Astrocyte (in vitro differentiated cells and primary cell): ENCODE measurements at regions not wholly inside any gene's neighbourhood (a gene's known extent, or its start where the extent isn't known, plus 50 kb on each side); places are given as distances from the start of the nearest gene placed in this dataset.

Experiments used
- DNase-seq: peaks from one replicate; pipeline ENCODE4 v3.0.0-alpha.2; 2010; ENCODE audit warnings: low read depth
- FAIRE-seq: peaks from 2 replicates; lab custom pipeline; 2011; peaks lifted over from hg19 to GRCh38; lab: Jason Lieb, UNC
- H2AFZ ChIP-seq: 2 replicates; pipeline ENCODE4 v1.6.0; 2012; ENCODE audit warnings: low read depth, low read length, inconsistent platforms
- H3K27ac ChIP-seq: 2 replicates; pipeline ENCODE4 v1.5.1; 2011; ENCODE audit warnings: low read depth, low read length, inconsistent platforms
- H3K27me3 ChIP-seq: 2 replicates; pipeline ENCODE4 v1.6.0; 2011; ENCODE audit warnings: low read length, inconsistent platforms; ENCODE audit not compliant: insufficient read depth
- H3K36me3 ChIP-seq: 2 replicates; pipeline ENCODE4 v1.5.1; 2011; ENCODE audit warnings: low read length, inconsistent platforms; ENCODE audit not compliant: insufficient read depth
- H3K4me1 ChIP-seq: 2 replicates; pipeline ENCODE4 v1.5.1; 2011; ENCODE audit warnings: low read length, inconsistent platforms; ENCODE audit not compliant: insufficient read depth
- H3K4me2 ChIP-seq: 2 replicates; pipeline ENCODE4 v1.6.0; 2012; ENCODE audit warnings: low read length, inconsistent platforms
- H3K4me3 ChIP-seq: 2 replicates; pipeline ENCODE4 v1.5.1; 2011; ENCODE audit warnings: low read depth, mild to moderate bottlenecking, low read length, inconsistent platforms; ENCODE audit not compliant: insufficient read depth
- H3K79me2 ChIP-seq: 2 replicates; pipeline ENCODE4 v1.6.0; 2012; ENCODE audit warnings: mild to moderate bottlenecking, low read length, inconsistent platforms; ENCODE audit not compliant: insufficient read depth
- H3K9ac ChIP-seq: 2 replicates; pipeline ENCODE4 v1.6.0; 2012; ENCODE audit warnings: mild to moderate bottlenecking, low read length, inconsistent platforms
- H3K9me3 ChIP-seq: 2 replicates; pipeline ENCODE4 v1.5.1; 2012; ENCODE audit warnings: low read depth, mild to moderate bottlenecking, low read length, inconsistent platforms; ENCODE audit not compliant: insufficient read depth
- H4K20me1 ChIP-seq: 2 replicates; pipeline ENCODE4 v1.6.0; 2012; ENCODE audit warnings: low read length, inconsistent platforms; ENCODE audit not compliant: insufficient read depth
- H3K27ac Mint-ChIP-seq: one replicate; pipeline ENCODE4 v1.8.0; 2021; ENCODE audit warnings: mild to moderate bottlenecking, mixed read lengths; ENCODE audit not compliant: unreplicated experiment
- H3K27me3 Mint-ChIP-seq: one replicate; pipeline ENCODE4 v1.8.0; 2021; ENCODE audit warnings: low read depth, mixed read lengths; ENCODE audit not compliant: unreplicated experiment
- H3K36me3 Mint-ChIP-seq: one replicate; pipeline ENCODE4 v1.8.0; 2021; ENCODE audit warnings: low read depth, mixed read lengths; ENCODE audit not compliant: unreplicated experiment
- H3K4me1 Mint-ChIP-seq: one replicate; pipeline ENCODE4 v1.8.0; 2021; ENCODE audit warnings: low read depth, mixed read lengths; ENCODE audit not compliant: unreplicated experiment
- H3K4me3 Mint-ChIP-seq: one replicate; pipeline ENCODE4 v1.8.0; 2021; ENCODE audit warnings: mild to moderate bottlenecking, moderate library complexity, mixed read lengths; ENCODE audit not compliant: unreplicated experiment
- H3K9me3 Mint-ChIP-seq: one replicate; pipeline ENCODE4 v1.8.0; 2021; ENCODE audit warnings: mild to moderate bottlenecking, mixed read lengths; ENCODE audit not compliant: unreplicated experiment
- CTCF ChIP-seq: IDR thresholded peaks from 2 replicates; pipeline ENCODE4 v1.5.1; 2011; ENCODE audit warnings: low read depth, mild to moderate bottlenecking, inconsistent platforms, low read length, moderate library complexity; ENCODE audit not compliant: insufficient read depth
- EZH2 ChIP-seq: IDR thresholded peaks from 2 replicates; pipeline ENCODE4 v1.6.1; 2012; ENCODE audit warnings: mild to moderate bottlenecking, low read length, inconsistent platforms; ENCODE audit not compliant: insufficient read depth

GRCh38 chr12:74614426-74614825 is 76.8 kb downstream of the ATXN7L3B start:
- Mint-ChIP-seq H3K9me3 (no peaks in the 10 kb centered on the region), H3K4me1 (no peaks in the 10 kb centered on the region), H3K36me3 (no peaks in the 10 kb centered on the region), H3K27me3 (no peaks in the 10 kb centered on the region), H3K4me3 (no peak overlapping the region), H3K27ac (no peak overlapping the region)
- Histone ChIP-seq H3K36me3 (no peaks in the 10 kb centered on the region), H3K27me3 (no peaks in the 10 kb centered on the region), H3K79me2 (no peaks in the 10 kb centered on the region), H3K9ac (no peak overlapping the region), H3K4me1 (no peaks in the 10 kb centered on the region), H3K4me3 (no peak overlapping the region), H4K20me1 (no peaks in the 10 kb centered on the region), H3K27ac (no peak overlapping the region), H3K4me2 (no peak overlapping the region), H3K9me3 (no peaks in the 10 kb centered on the region), H2AFZ (no peak overlapping the region)
- TF ChIP-seq CTCF (no peak), EZH2 (no peak)
- DNase-seq (no peak), FAIRE-seq (peak; percentile 49)

GRCh38 chr12:74619084-74619483 is 81.4 kb downstream of the ATXN7L3B start:
- no peak for FAIRE-seq
- TF ChIP-seq CTCF, result no peak
- TF ChIP-seq EZH2, result no peak
- no peaks in the 10 kb centered on the region for H3K27me3 ChIP-seq

GRCh38 chr12:74619884-74620283 is 82.2 kb downstream of the ATXN7L3B start:
- H3K4me3 Mint-ChIP-seq, result no peak overlapping the region
- no peaks in the 10 kb centered on the region for H3K9me3 Mint-ChIP-seq
- TF ChIP-seq EZH2 (no peak), CTCF (no peak)
- no peaks in the 10 kb centered on the region for H4K20me1 ChIP-seq
- no peak overlapping the region for H3K27ac ChIP-seq
- no peaks in the 10 kb centered on the region for H3K36me3 ChIP-seq
- no peaks in the 10 kb centered on the region for H3K27me3 ChIP-seq
- no peaks in the 10 kb centered on the region for H3K9me3 ChIP-seq
- FAIRE-seq (no peak), DNase-seq (no peak)
- H3K9ac ChIP-seq, result no peak overlapping the region
- H2AFZ ChIP-seq, result no peak overlapping the region
- H3K27ac Mint-ChIP-seq, result no peak overlapping the region
- no peaks in the 10 kb centered on the region for H3K4me1 ChIP-seq
- H3K27me3 Mint-ChIP-seq, result no peaks in the 10 kb centered on the region
- H3K79me2 ChIP-seq, result no peaks in the 10 kb centered on the region
- no peaks in the 10 kb centered on the region for H3K4me1 Mint-ChIP-seq
- no peak overlapping the region for H3K4me3 ChIP-seq
- H3K4me2 ChIP-seq, result no peak overlapping the region
- no peaks in the 10 kb centered on the region for H3K36me3 Mint-ChIP-seq

More at GRCh38 chr12:74619084-74619483, 81.4 kb downstream of the ATXN7L3B start:
- H3K4me3 Mint-ChIP-seq, result no peak overlapping the region
- Histone ChIP-seq H3K36me3 (no peaks in the 10 kb centered on the region), H3K27ac (no peak overlapping the region), H2AFZ (no peak overlapping the region), H3K4me2 (no peak overlapping the region), H4K20me1 (no peaks in the 10 kb centered on the region), H3K4me1 (no peaks in the 10 kb centered on the region), H3K4me3 (no peak overlapping the region), H3K9me3 (no peaks in the 10 kb centered on the region), H3K79me2 (no peaks in the 10 kb centered on the region), H3K9ac (no peak overlapping the region)
- no peak for DNase-seq
- no peaks in the 10 kb centered on the region for H3K36me3 Mint-ChIP-seq
- no peaks in the 10 kb centered on the region for H3K4me1 Mint-ChIP-seq
- no peaks in the 10 kb centered on the region for H3K9me3 Mint-ChIP-seq
- no peaks in the 10 kb centered on the region for H3K27me3 Mint-ChIP-seq
- H3K27ac Mint-ChIP-seq, result no peak overlapping the region
